ENCODE measurements at regions not wholly inside any gene's neighbourhood (a gene's known extent, or its start where the extent isn't known, plus 50 kb on each side); places are given as distances from the start of the nearest gene placed in this dataset.

DNA sequence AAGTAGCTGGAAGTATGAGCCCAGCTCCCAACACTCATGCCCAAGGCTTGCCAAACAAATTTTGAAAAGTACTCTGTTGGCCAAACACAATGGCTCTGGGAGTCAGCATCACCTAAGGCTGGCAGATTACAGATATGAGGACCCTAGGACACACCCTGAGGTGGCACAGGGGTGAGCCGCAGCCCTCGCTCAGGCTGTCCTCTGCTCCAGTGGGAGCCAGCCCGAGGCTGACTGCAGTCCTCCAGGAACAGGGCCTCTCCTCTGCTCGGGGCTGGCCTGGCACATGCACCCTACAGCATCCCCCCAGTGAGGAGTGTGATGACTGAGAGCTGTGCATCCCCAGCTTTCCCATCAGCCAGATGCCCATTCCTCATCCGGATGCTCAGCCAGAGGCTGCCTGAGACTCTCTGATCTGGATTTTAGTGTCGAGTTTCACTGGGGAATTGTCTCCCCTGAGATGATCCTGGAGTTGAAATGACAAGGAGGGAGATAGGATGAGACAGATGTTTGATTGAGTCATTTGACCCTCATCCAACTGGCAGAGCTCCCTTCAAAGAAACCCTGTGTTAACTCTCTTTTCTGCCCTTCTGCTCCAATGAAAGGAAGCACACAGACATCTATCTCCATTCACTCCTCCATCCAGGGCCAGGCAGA lies 269.3 kb upstream of the NCKAP5 start:
- peak; percentile 61 for DNase-seq
- no CpG with 5 or more reads among the region's 6 CpGs for WGBS (ENCODE audit: insufficient coverage)
- Histone ChIP-seq H3K4me3 (ENCODE audit: low read length) (no peak overlapping the region), H3K27ac (ENCODE audit: low read length) (no peak overlapping the region), H3K4me1 (ENCODE audit: control insufficient read depth, insufficient read depth, low read length) (peaks cover 28% of the 10 kb centered on the region), H3K27me3 (ENCODE audit: control insufficient read depth, insufficient read depth, low read length) (no peaks in the 10 kb centered on the region), H3K9me3 (replicated peaks; ENCODE audit: control insufficient read depth, low read depth, low read length) (peaks cover 3% of the 10 kb centered on the region), H3K36me3 (ENCODE audit: control insufficient read depth, insufficient read depth, low read length) (no peaks in the 10 kb centered on the region)

GRCh38 chr2:133838642-133839365 lies 270.5 kb upstream of the NCKAP5 start:
- Histone ChIP-seq H3K27me3 (ENCODE audit: control insufficient read depth, insufficient read depth, low read length) (no peaks in the 10 kb centered on the region), H3K27ac (ENCODE audit: low read length) (no peak overlapping the region), H3K4me1 (ENCODE audit: control insufficient read depth, insufficient read depth, low read length) (peaks cover 28% of the 10 kb centered on the region), H3K4me3 (ENCODE audit: low read length) (no peak overlapping the region), H3K9me3 (replicated peaks; ENCODE audit: control insufficient read depth, low read depth, low read length) (peaks cover 3% of the 10 kb centered on the region), H3K36me3 (ENCODE audit: control insufficient read depth, insufficient read depth, low read length) (no peaks in the 10 kb centered on the region)
- DNase-seq, result no peak
- 96% methylated on average over 3 of the region's 7 CpGs for WGBS (ENCODE audit: insufficient coverage)

DNA sequence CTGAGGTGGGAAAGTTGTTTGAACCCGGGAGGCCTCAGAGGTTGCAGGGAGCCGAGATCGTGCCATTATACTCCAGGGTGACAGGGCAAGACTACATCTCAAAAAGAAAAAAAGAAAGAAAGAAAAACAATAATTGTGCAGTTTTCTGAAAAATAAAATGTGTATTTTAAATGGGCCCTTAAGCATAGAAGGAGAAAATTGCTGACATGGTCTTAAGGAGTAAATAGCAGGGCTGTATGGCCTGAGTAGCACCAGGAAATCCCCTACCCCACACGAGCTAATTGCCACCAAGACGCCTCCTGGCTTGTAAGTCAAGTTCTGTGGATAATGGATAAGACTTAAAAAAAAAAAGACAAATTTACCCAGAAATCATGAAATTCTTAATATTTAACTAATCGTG lies 271.4 kb upstream of the NCKAP5 start:
- no peak overlapping the region for H3K27ac ChIP-seq (ENCODE audit: low read length)
- peaks cover 3% of the 10 kb centered on the region for H3K9me3 ChIP-seq (replicated peaks; ENCODE audit: control insufficient read depth, low read depth, low read length)

GRCh38 chr2:133840761-133841160 lies 272.5 kb upstream of the NCKAP5 start:
- no peak overlapping the region for H3K27ac ChIP-seq (ENCODE audit: low read length)
- H3K4me3 ChIP-seq (ENCODE audit: low read length), result no peak overlapping the region
- no peaks in the 10 kb centered on the region for H3K36me3 ChIP-seq (ENCODE audit: control insufficient read depth, insufficient read depth, low read length)
- peaks cover 28% of the 10 kb centered on the region for H3K4me1 ChIP-seq (ENCODE audit: control insufficient read depth, insufficient read depth, low read length)
- WGBS (ENCODE audit: insufficient coverage), result 83% methylated on average over 7 of the region's 7 CpGs
- no peak for DNase-seq
- H3K27me3 ChIP-seq (ENCODE audit: control insufficient read depth, insufficient read depth, low read length), result no peaks in the 10 kb centered on the region
- H3K9me3 ChIP-seq (replicated peaks; ENCODE audit: control insufficient read depth, low read depth, low read length), result no peaks in the 10 kb centered on the region

More for the DNA sequence above, 271.4 kb upstream of the NCKAP5 start:
- WGBS (ENCODE audit: insufficient coverage), result 85% methylated on average over 4 of the region's 6 CpGs
- Histone ChIP-seq H3K27me3 (ENCODE audit: control insufficient read depth, insufficient read depth, low read length) (no peaks in the 10 kb centered on the region), H3K4me1 (ENCODE audit: control insufficient read depth, insufficient read depth, low read length) (peaks cover 28% of the 10 kb centered on the region), H3K36me3 (ENCODE audit: control insufficient read depth, insufficient read depth, low read length) (no peaks in the 10 kb centered on the region), H3K4me3 (ENCODE audit: low read length) (no peak overlapping the region)
- DNase-seq, result no peak

GRCh38 chr2:133841900-133842299 lies 273.6 kb upstream of the NCKAP5 start:
- Histone ChIP-seq H3K9me3 (replicated peaks; ENCODE audit: control insufficient read depth, low read depth, low read length) (no peaks in the 10 kb centered on the region), H3K4me1 (ENCODE audit: control insufficient read depth, insufficient read depth, low read length) (peaks cover 26% of the 10 kb centered on the region), H3K27me3 (ENCODE audit: control insufficient read depth, insufficient read depth, low read length) (no peaks in the 10 kb centered on the region), H3K36me3 (ENCODE audit: control insufficient read depth, insufficient read depth, low read length) (no peaks in the 10 kb centered on the region), H3K27ac (ENCODE audit: low read length) (peak overlapping the region; percentile 15), H3K4me3 (ENCODE audit: low read length) (no peak overlapping the region)
- no CpG with 5 or more reads among the region's 4 CpGs for WGBS (ENCODE audit: insufficient coverage)
- peak; percentile 96 for DNase-seq

DNA sequence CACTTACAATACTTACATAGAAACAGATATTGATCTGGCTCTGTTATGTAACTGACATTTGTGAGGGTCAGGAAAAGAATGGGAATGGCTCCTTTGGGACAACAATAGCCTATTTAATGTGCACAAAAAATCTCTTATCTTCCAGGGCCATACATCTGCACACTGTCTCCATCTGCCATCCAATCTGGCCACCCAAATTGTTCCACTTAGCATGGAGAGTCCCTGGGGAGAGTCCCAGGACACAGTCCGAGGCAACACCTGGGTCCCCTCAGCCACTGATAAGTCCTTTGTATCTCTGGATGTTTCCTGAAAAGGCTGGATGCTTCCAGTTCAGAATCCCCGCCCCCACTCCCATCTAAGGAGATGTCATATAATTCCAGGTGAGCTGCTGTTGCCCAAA lies 274.2 kb upstream of the NCKAP5 start:
- Histone ChIP-seq H3K4me3 (ENCODE audit: low read length) (no peak overlapping the region), H3K27me3 (ENCODE audit: control insufficient read depth, insufficient read depth, low read length) (no peaks in the 10 kb centered on the region), H3K27ac (ENCODE audit: low read length) (no peak overlapping the region), H3K9me3 (replicated peaks; ENCODE audit: control insufficient read depth, low read depth, low read length) (no peaks in the 10 kb centered on the region), H3K36me3 (ENCODE audit: control insufficient read depth, insufficient read depth, low read length) (no peaks in the 10 kb centered on the region), H3K4me1 (ENCODE audit: control insufficient read depth, insufficient read depth, low read length) (peaks cover 21% of the 10 kb centered on the region)
- WGBS (ENCODE audit: insufficient coverage), result 64% methylated on average over 2 of the region's 2 CpGs
- DNase-seq, result no peak

- Histone ChIP-seq H3K9me3 (replicated peaks; ENCODE audit: control insufficient read depth, low read depth, low read length) (no peaks in the 10 kb centered on the region), H3K4me3 (ENCODE audit: low read length) (no peak overlapping the region), H3K36me3 (ENCODE audit: control insufficient read depth, insufficient read depth, low read length) (no peaks in the 10 kb centered on the region), H3K27ac (ENCODE audit: low read length) (no peak overlapping the region), H3K27me3 (ENCODE audit: control insufficient read depth, insufficient read depth, low read length) (no peaks in the 10 kb centered on the region), H3K4me1 (ENCODE audit: control insufficient read depth, insufficient read depth, low read length) (peaks cover 18% of the 10 kb centered on the region)
- 100% methylated on average over 2 of the region's 3 CpGs for WGBS (ENCODE audit: insufficient coverage)
- DNase-seq, result no peak
These were observed 274.8 kb upstream of the NCKAP5 start for GRCh38 chr2:133843091-133843490.

DNA sequence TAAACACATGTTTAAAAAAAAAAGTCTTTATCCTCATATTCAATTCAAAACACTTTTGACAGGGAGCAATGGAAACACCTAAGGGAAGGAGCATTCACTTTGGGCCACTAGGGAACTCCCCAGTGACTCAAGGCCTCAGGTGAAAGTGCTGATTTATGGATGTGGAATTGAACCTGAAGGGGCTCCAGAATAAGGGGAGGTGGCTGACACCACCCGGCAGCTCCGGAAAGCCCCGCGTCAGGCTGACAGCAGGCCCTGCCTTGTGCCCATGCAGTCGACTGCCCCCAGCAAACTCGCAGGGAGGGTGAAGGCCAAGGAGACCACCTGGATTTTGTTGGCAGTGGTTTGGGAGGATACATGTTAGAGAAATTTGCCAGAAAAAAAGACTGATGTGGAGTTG lies 275.3 kb upstream of the NCKAP5 start:
- H3K27ac ChIP-seq (ENCODE audit: low read length), result no peak overlapping the region
- no peaks in the 10 kb centered on the region for H3K9me3 ChIP-seq (replicated peaks; ENCODE audit: control insufficient read depth, low read depth, low read length)
- H3K36me3 ChIP-seq (ENCODE audit: control insufficient read depth, insufficient read depth, low read length), result no peaks in the 10 kb centered on the region
- no peaks in the 10 kb centered on the region for H3K27me3 ChIP-seq (ENCODE audit: control insufficient read depth, insufficient read depth, low read length)
- 85% methylated on average over 6 of the region's 6 CpGs for WGBS (ENCODE audit: insufficient coverage)
- no peak overlapping the region for H3K4me3 ChIP-seq (ENCODE audit: low read length)
- H3K4me1 ChIP-seq (ENCODE audit: control insufficient read depth, insufficient read depth, low read length), result peaks cover 18% of the 10 kb centered on the region
- no peak for DNase-seq

DNA sequence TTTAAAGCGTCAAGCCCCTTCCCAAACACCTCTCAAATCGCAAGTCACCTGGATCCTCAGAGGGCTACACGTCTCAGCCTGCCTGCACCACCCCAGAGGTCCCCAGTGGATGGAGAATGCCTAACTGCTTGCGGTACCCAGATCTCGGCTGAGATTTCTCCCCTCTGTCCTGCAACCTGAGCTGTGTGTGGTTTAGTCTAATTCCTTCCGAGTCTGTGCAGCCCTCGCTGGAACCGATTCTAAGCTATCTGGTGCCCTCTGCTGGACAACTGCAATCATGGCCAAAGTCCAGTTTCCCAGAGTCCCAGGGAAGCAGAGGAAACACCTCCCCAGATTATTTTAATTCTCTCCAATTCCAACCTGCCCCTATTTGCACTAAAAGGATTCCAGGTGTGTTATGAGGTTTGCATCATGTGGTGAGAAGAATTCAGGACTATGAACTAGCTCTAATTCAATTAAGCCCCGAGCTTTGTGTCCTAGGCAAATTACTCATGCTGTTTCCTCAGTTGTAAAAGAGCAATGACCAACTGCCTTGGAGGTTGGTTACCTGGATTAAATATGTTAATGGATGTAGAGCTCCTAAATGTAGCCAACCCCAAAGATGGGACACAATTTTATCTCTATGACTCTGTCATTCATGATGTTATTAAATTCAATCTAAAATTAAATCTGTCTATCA lies 276.1 kb upstream of the NCKAP5 start:
- Histone ChIP-seq H3K36me3 (ENCODE audit: control insufficient read depth, insufficient read depth, low read length) (no peaks in the 10 kb centered on the region), H3K4me1 (ENCODE audit: control insufficient read depth, insufficient read depth, low read length) (peaks cover 18% of the 10 kb centered on the region), H3K9me3 (replicated peaks; ENCODE audit: control insufficient read depth, low read depth, low read length) (no peaks in the 10 kb centered on the region), H3K4me3 (ENCODE audit: low read length) (no peak overlapping the region), H3K27me3 (ENCODE audit: control insufficient read depth, insufficient read depth, low read length) (peaks cover 2% of the 10 kb centered on the region), H3K27ac (ENCODE audit: low read length) (no peak overlapping the region)
- DNase-seq, result peak; percentile 83
- 3% methylated on average over 5 of the region's 9 CpGs for WGBS (ENCODE audit: insufficient coverage)

DNA sequence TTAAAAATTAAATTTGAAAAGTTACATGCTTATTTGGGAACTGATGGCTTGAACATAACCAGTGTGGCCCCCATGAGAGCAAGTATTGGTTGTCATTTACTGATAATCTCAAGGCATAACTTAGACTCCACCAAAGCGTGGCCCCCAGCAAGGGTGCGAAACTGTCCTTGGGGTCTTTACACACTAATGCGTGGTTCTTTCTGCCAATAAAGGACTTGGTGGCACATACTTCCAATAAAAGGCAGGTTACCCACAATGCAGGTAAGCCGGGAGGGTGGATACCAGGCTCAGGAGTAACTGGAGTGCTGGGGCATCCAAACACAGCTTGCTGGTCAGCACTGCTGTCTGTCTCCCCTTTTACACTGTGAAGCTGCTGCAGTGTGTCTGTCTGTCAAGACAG lies 278.2 kb upstream of the NCKAP5 start:
- peaks cover 12% of the 10 kb centered on the region for H3K4me1 ChIP-seq (ENCODE audit: control insufficient read depth, insufficient read depth, low read length)
- H3K36me3 ChIP-seq (ENCODE audit: control insufficient read depth, insufficient read depth, low read length), result no peaks in the 10 kb centered on the region
- H3K9me3 ChIP-seq (replicated peaks; ENCODE audit: control insufficient read depth, low read depth, low read length), result no peaks in the 10 kb centered on the region
- no peak overlapping the region for H3K27ac ChIP-seq (ENCODE audit: low read length)
- no peak overlapping the region for H3K4me3 ChIP-seq (ENCODE audit: low read length)
- DNase-seq, result no peak
- 93% methylated on average over 4 of the region's 4 CpGs for WGBS (ENCODE audit: insufficient coverage)
- peaks cover 5% of the 10 kb centered on the region for H3K27me3 ChIP-seq (ENCODE audit: control insufficient read depth, insufficient read depth, low read length)

Data from muscle of leg (tissue), 3 donors.